DMS79 treated with DMSO at 0.1 percent for 48 hours (cell line): ENCODE measurements at regions not wholly inside any gene's neighbourhood (a gene's known extent, or its start where the extent isn't known, plus 50 kb on each side); places are given as distances from the start of the nearest gene placed in this dataset.
"Not testable (repeated sequence)": the region's sequence is repeated elsewhere in the genome, so short reads cannot be mapped to it uniquely, and the experiment has no call there.

Experiments used
- DNase-seq: peaks from one replicate; lab custom pipeline; 2025; lab: John Stamatoyannopoulos, UW

DNA sequence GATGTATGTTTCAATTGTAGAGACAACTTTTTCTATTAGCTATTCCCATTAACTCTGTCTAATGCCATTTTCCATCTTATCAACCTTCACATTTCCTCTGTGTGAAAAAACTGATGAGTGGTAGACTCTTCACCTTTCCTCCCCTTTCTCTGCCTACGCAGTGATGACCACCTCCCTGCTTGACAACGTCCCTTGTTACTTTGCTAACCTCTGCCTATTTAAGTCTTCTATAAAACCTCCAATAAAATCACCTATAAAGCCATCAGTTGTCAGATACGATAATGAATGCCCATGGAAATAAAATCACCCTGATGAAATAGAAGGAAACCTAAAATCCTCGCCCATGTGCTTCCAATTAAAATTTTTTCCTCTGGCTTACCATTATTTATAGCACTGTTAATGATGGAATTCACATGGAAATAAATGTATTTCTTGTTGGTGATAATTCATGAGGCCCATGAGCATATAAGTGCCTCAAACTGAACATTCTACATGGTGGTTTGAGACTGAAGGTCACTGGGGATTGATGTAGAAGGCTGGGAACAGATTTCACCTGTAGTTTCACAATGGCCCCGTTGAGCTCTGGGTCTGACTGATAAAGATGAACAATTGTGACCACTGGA lies 1454.0 kb upstream of the SEL1L start:
- DNase-seq = no peak

DNA sequence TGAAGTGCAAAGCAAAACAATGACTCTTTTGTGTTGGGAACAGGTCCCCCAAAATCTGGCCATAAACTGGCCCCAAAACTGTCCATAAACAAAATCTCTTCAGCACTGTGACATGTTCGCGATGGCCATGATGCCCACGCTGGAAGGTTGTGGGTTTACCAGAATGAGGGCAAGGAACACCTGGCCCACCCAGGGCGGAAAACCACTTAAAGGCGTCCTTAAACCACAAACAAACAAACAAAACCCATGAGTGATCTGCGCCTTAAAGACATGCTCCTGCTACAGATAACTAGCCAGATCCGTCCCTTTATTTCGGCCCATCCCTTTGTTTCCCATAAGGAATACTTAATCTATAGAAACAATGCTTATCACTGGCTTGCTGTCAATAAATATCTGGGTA lies 1460.9 kb upstream of the SEL1L start:
- not testable (repeated sequence) for DNase-seq

DNA sequence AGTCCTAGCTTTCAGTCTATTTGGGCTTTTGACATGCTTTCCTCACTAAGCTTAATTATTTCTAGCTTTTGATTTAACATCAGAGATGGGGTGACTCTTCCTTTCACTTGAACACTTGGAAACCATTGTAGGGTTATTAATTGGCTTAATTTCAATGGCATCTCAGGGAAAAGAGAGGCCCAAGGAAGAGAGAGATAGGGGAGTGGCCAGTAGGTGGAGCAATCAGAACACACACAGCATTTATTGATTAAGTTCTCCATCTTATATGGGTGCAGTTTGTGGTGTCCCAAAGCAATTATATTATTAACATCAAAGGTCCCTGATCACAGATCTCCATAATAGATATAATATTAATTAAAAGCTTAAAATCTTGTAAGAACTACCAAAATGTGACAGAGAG lies 1466.1 kb upstream of the SEL1L start:
- DNase-seq = no peak

DNA sequence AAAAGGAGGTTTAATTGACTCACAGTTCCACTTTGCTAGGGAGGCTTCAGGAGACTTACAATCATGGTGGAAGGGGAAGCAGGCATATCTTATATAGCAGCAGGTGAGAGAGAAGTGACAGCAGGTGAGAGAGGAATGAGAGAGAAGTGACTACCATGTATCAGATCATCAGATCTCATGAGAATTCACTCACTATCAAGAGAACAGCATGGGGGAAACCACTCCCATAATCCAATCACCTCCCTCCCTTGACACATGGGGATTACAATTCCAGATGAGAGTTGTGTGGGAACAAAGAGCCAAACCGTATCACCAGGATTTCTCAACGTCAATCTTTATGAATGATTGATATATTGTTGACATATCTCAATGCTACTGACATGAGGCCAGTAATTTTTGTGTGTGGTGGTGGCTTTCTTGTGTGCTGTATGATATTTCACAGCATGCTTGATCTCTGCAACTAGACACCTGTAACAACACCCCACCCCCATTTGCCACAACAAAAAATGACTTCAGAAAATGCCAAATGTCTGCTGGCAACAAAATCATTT lies 1470.9 kb upstream of the SEL1L start:
- DNase-seq = no peak

DNA sequence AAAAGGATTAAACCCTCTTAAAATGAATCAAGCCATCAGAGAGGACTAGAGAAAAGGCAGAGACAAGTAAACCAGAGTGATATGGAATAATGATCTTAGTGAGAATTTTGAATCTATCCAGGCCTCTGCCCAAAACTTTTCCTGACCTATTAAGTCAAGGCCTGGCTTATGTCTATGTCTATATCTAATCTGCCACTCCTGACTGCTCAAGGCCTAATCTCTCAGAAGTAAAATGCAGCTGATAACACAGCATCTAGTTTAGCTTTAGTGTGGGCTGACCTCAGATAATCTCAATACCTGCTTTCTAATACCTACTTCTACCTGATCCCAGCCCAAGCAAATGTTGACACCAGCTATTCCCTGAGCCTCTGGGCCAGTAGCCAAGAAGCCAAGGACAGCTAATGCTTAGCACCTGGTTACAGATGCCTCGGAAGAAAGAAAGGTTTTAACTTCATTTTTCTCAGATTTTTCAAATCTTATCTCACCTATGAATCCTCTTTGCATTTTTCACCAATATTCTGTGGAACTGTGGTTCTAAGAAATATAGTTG lies 1472.5 kb upstream of the SEL1L start:
- peak; percentile 41 for DNase-seq

DNA sequence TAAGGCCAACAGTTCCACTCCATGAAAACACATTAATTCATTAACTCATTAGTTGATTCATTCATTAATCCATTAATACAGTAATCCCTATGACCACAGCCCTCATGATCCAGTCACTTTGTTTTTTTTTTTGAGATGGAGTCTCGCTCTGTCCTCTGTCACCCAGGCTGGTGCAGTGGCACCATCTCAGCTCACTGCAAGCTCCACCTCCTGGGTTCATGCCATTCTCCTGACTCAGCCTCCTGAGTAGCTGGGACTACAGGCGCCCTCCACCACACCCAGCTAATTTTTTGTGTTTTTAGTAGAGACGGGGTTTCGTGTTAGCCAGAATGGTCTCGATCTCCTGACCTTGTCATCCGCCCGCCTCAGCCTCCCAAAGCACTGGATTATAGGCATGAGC lies 1473.4 kb upstream of the SEL1L start:
- not testable (repeated sequence) for DNase-seq

DNA sequence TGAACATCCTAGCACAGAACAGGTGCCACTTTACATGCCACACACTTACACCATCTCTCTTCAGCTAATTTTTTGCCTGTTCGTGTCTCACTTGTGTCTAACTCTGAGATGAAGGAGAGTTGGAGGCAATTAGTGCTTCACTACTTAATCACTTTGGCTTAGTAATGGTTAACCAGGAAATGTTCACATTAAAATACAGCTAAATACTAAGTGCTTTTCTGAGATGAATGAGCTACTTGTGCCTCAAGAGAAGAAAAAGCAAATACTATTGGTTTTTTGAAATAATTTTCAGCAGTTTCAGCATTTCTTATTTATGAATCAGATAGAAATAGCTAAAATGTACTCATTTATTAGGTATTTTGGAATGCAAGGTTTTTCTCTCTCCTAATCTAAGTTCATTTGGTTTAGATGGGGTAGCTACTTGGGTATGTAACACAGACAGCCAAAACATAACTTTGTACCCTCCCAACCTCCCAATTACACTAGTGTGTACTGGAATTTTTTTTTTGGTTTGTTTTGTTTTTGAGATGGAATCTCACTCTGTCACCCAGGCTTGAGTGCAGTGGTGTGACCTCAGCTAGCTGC lies 1474.1 kb upstream of the SEL1L start:
- no peak for DNase-seq

DNA sequence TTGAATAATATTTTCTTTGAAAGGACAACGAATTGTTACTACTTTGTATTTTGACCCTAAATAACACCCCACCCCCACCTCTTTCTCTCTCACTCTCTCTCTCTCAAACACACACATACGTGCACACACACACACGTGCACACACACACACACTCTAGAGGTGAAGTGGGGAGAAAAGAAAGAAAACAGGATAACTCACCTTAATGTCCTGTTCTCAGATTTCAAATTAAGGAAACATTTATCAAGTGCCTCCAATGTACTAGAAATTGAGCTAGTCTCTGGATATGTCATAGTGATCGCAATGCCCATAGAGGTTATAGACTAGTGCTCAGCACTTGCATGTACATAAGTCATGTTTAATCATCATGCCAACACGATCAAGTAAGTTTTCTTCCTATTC lies 1483.6 kb upstream of the SEL1L start:
- DNase-seq = no peak

DNA sequence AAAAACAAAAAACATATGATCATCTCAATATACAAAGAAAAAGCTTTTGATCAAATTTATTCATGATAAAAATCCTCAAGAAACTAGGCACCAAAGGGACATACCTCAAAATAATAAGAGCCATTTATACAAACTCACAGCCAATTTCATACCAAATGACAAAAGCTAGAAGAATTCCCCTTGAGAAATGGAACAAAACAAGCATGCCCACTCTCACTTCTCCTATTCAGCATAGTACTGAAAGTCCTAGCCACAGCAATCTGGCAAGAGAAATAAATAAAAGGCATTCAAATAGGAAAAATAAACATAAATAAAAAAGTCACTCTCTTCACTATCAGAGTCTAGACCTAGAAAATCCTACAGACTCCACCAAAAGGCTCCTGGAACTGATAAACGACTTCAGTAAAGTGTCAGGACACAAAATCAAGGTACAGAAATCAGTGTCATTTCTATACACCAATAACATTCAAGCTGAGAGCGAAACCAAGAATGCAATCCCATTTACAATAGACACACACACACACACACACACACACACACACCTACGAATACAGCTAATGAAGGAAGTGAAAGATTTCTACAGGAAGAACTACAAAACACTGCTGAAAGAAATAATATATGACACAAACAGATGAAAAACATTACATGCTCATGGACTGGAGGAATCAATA lies 1486.2 kb upstream of the SEL1L start:
- no peak for DNase-seq

DNA sequence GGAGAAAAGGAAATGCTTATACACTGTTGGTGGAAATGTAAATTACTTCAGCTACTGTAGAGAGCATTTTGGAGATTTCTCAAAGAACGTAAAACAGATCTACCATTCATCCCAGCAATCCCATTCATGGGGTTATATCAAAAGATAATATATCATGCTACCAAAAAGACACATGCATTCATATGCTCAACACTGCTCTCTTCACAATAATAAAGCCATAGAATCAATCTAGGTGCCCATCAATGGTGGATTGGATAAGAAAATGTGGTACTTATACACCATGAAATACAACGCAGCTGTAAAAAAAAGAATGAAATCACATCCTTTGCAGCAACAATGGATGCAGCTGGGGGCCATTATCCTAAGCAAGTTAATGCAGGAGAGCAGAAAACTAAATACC lies 1487.7 kb upstream of the SEL1L start:
- DNase-seq = no peak

DNA sequence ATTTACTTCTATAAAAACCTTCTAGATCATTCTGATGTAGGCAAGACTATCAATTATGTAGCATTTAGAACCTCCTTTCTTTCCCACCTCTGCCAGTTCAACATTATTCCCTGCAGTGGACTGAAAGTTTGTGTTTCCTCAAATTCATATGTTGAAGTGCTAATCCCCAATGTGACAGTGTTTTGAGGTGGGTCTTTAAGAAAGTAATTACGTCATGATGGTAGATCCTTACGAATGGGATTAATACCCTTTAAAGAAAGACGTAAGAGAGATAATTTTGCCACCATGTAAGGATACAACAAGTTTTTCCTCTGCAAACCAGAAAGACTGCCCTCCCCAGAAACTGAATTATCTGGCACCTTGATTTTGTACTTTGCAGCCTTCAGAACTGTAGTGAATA lies 1489.7 kb upstream of the SEL1L start:
- DNase-seq = no peak

DNA sequence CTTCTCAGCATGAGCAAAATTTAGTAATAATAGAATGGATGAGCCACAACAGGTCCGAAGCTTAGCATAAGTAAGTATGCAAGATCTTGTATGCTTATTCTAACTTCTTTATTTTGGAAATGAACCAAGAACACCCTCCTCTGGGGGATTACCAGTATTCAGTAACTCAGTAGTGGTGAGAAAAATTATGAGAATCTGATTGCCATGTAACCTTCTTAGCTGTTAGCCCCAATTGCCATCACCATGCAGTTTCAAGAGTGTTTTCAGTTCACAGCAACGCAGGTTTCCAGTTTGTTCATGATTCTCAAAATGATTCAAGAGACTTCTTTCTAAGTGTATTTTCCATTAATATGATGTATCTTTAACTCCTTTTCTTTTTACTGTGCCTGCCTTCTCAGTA lies 1507.6 kb upstream of the SEL1L start:
- DNase-seq = no peak

DNA sequence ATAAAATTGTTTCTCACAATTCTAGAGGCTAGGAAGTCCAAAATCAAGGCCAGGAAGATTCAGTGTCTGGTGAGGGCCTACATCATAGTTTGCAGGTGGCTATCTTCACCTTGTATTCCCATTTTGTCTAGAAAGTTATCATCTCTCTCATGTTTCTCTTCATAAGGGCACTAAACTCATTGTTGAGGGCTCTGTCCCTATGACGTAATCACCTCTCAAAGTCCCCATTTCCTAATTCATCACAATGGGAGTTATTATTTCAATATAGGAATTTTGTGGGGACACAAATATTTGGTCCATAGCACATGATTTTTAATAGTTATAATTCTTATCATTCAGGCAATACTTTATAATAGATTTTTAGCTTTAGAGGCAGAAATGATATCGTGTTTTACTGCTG lies 1509.2 kb upstream of the SEL1L start:
- DNase-seq = no peak

DNA sequence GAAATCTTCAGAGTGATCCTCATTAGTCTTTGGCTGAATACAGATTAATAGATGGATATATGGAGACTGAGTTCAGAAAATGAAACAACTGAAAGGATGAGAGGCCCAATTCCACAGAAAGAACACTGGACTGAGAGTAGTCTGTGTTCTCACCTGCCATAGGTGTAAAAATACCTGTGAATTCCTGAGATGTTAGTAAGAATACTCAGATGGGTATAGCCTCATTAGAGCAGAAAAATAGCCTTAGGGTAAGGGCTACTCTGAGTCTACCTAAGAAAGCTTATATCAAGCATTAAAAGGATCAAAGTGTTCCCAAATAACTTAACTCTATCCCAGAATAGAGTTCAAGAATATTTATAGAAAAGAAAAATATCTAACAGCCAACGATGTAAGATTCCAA lies 1510.3 kb upstream of the SEL1L start:
- DNase-seq = no peak

DNA sequence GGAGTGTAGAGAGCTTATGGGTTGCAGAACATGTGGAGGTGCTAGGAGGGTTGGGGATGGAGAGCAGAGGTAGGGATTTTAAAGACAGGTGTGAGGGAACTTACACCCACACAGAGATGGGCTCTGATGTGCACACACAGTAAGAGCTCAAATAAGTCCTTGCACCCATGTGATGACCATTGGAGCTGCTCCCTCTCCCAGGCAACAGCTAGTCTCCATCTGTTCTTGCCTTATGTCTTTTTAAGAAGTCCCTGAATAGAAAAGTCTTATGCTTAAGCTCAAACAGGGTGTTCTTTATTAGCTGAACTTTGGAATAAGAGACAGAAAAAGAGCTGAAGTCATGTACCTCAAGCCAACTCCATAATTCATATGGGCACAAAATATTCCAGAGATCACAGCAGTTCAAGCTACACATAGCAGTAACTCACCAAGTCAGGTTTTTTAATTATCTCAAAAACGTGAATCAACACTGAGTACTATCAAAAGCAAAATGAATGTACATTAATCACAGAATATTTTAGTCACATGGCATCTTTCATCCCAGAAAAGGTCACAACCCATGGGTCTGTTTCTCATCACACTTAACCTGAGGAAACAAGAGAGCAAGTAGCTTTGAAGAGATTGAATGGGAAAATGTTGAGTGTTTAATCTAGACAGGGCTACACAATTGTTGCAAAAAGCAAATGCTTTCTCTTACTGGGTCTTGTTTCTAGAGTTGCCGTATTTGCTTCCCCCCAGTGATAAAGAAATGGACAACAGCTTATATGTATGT lies 1513.6 kb upstream of the SEL1L start:
- DNase-seq = no peak

DNA sequence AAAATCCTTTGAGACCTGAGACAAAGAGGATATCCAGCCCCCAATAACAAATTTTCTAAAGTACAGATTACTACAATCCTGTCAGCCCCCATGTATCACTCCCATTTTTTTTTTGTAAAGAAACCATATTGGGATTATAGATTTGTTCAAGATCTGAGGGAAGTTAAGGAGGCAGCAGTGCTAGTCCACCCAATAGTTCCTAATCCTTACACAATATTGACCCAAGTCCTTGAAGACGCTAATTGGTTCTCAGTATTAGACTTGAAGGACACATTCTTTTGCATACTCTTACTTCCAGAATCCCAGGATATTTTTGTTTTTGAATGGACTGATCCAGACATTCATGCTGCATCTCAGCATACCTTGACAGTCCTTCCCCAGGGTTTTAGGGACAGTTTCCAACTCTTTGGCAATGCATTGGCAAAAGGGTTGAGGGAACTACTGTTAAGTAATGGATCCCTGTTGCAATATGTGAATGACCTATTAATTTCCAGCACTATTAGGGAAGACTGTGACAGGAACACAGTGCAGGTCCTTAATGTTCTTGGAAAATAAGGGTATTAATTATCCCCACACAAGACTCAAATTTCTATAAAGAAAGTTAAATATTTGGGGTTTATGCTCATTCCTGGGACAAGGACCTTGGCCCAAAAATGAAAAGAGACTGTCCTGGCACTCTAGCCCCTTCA lies 1519.5 kb upstream of the SEL1L start:
- DNase-seq = no peak

DNA sequence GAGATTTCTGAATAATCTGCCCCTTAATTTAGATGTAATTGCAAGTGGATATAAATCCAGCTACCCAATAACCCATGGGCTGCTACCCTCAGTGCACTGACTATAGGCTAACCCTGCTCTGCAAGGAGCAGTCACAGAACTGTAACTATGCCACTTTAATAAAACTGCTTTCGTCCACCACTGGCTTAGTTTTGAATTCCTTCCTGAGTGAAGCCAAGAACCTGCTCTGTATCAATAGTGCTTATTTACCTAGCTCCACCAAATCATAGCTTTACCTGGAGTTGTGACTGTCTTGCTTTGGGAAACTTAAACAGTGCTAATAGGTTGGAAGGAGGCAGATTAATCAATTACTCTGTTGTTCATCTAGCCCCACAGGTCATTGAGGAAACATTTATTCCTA lies 1524.4 kb upstream of the SEL1L start:
- no peak for DNase-seq

DNA sequence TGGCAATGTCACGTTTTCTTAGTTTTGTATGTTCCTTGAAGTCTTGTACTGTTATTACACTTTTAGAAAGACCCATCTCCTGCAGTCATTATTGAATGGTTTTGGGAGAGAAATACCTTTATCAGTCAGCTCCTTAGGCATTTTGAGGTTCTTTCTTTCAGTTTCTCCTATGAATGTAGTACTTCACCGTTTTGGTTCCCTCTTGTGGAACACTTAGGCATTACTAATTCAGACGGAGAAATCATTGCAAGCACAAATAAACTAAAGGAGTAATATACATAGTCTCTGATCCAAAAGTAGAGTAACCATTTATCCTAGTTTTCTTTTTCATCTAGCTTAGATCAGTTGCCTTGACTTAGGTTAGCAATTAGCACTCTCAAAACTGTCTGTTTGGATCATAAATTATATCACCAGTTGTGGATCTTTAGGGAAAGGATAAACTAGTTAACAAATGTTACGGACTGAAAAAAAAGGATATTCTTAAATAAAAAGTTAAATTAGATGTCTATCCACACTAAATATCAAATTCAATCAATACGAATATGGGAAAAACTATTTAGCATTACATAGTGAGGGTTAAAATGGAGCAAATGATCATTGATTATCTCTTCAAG lies 1538.3 kb upstream of the SEL1L start:
- DNase-seq = no peak

DNA sequence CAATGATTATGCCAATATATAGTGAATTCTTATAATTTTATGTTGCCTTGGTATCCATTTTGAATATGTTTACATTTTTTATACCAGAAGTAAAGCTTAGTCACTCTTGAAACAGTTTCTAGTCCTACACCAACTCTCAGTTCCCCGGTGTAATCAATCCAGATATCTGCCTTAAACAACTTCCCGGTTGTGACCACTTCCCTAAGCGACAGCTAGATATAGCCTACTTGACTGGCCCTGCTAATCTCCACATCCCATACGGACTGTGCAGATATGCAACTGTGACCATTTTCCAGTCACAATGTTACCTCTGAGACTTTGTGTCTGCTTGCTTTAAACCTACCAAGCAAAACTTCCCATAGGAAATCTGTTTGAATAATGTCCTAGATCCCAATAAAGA lies 1551.5 kb upstream of the SEL1L start:
- DNase-seq = no peak

DNA sequence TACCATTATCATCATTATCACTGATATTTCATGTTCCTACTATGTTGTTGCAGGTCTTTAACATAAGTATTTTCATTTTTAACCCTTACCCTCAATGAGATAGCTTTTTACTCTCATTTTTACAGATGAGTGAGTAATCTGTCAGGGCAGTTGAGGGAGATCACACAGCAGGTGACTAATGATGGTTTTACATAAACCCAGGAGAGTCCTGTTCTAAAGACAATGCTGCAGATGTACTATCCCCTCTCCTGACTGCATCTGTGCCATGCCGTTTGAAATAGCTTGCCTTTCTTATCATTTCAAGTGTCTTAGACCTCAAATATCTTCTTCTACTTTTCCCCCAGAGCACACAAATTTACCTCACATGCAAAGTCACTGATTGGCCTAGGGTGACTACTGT lies 1552.1 kb upstream of the SEL1L start:
- DNase-seq = no peak
